ENCODE measurements at regions not wholly inside any gene's neighbourhood (a gene's known extent, or its start where the extent isn't known, plus 50 kb on each side); places are given as distances from the start of the nearest gene placed in this dataset.

DNA sequence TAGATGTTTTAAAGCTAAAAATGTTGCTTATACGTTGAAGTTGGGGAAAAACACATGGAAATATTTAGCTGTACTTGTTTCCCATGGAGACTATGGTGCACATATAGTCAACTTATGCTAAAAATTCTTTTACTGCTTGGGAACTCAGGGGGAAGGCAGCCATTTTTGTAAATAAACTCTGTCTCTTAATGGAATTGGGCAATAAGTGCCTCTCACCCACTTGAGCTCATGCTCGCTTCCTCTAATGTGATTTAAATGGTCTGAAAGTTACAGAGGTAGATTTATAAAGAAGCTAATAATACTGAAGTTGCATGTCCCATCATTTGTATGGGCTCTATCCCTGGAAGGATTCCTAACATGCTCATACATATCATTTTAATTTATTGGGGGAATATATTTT, 523.8 kb downstream of the RASEF start:
- Histone ChIP-seq H4K20me1 (no peaks in the 10 kb centered on the region), H3K9me3 (no peaks in the 10 kb centered on the region), H3K4me3 (no peak overlapping the region), H3K9ac (no peak overlapping the region), H3K4me2 (no peak overlapping the region), H3K4me1 (peaks cover 17% of the 10 kb centered on the region), H3K27ac (no peak overlapping the region), H3K36me3 (no peaks in the 10 kb centered on the region), H3K27me3 (no peaks in the 10 kb centered on the region)
- TF ChIP-seq Cebpa-rat (IDR thresholded peaks at IDR 0.05): no peak

DNA sequence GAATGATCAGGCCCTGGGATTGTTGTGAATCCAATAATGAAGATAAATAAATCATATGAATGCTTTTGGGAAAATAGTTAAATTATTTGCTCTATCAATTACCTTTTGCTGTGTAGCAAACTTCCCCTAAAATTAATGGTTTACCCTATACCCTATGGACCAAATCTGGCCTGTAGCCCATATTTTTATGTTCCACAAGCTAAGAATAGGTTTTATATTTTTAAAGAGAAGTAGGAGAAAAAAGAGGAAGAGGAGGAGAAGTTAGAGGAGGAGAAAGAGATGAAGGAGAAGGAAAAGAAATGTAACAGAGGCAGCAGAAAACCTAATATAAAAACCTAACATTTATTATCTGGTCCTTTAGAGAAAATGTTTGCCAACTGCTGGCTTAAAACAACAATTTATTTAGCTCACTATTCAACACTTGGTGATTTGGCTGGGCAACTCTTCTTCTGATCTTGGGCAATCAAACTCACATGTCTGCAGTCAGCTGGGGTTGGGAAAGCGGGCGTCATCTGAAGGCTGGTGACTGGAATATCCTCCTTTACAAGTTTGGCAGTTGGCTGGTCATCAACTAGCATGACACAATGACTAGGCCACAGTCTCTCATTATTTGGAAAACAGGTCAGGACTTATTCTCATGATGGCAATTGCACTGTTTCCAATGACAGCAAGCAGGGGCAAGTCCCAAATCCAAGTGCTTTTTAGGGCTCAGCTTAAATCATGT, 522.9 kb downstream of the RASEF start:
- no peaks in the 10 kb centered on the region for H4K20me1 ChIP-seq
- peak overlapping the region; percentile 3; the same call in 1 of the 2 replicates for H3K4me2 ChIP-seq
- H3K27me3 ChIP-seq: no peaks in the 10 kb centered on the region
- no peaks in the 10 kb centered on the region for H3K9me3 ChIP-seq
- H3K9ac ChIP-seq: no peak overlapping the region
- H3K27ac ChIP-seq: no peak overlapping the region
- H3K36me3 ChIP-seq: no peaks in the 10 kb centered on the region
- peaks cover 16% of the 10 kb centered on the region for H3K4me1 ChIP-seq
- no peak overlapping the region for H3K4me3 ChIP-seq
- no peak for TF ChIP-seq Cebpa-rat (IDR thresholded peaks at IDR 0.05)

DNA sequence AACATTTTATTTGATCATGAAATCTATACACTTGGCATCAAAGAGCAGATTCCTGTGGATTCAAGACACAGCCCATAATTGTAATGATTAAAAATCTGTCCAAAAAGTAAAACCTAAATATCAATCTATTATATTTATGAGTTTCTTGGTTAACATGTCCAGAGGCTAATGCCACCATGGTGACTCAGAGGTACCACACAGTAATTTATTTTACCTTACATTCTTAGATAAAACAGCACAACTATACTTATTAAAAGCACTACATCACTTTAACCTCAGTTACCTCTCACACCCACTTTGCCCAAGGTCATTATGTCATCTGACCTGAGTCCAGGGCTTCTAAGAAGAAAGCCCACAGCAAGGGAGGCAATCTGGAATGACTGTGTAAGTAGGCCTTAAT, 519.2 kb downstream of the RASEF start:
- Histone ChIP-seq H3K4me2 (no peak overlapping the region), H3K27me3 (no peaks in the 10 kb centered on the region), H3K4me1 (peaks cover 8% of the 10 kb centered on the region; the same call in 1 of the 2 replicates), H3K9ac (no peak overlapping the region), H4K20me1 (no peaks in the 10 kb centered on the region), H3K9me3 (no peaks in the 10 kb centered on the region), H3K4me3 (no peak overlapping the region), H3K36me3 (no peaks in the 10 kb centered on the region), H3K27ac (no peak overlapping the region)
- no peak for TF ChIP-seq Cebpa-rat (IDR thresholded peaks at IDR 0.05)

DNA sequence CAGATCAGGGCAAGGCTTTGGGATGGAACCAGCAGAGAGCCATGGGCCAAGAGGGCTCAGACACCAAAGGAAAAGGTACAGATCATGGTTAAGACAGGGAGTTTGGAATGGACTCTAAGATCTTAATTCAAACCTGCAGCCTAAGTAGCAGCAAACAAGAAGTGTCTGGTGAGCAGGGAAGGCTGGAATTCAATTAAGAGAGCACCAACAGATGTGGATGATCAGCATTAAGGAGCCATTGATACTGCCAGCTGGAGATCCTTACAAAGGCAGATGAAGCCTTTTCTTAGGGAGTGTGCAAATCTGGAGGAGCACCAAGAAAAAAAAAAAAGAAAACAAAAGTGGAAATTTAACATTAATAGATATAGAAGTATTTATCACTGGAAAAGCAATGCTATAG, 516.8 kb downstream of the RASEF start:
- no peak overlapping the region for H3K27ac ChIP-seq
- H3K27me3 ChIP-seq: no peaks in the 10 kb centered on the region
- no peaks in the 10 kb centered on the region for H3K36me3 ChIP-seq
- H3K9me3 ChIP-seq: no peaks in the 10 kb centered on the region
- no peaks in the 10 kb centered on the region for H3K4me1 ChIP-seq
- no peak for TF ChIP-seq Cebpa-rat (IDR thresholded peaks at IDR 0.05)
- no peak overlapping the region for H3K4me3 ChIP-seq
- H4K20me1 ChIP-seq: no peaks in the 10 kb centered on the region
- no peak overlapping the region for H3K9ac ChIP-seq
- H3K4me2 ChIP-seq: no peak overlapping the region

DNA sequence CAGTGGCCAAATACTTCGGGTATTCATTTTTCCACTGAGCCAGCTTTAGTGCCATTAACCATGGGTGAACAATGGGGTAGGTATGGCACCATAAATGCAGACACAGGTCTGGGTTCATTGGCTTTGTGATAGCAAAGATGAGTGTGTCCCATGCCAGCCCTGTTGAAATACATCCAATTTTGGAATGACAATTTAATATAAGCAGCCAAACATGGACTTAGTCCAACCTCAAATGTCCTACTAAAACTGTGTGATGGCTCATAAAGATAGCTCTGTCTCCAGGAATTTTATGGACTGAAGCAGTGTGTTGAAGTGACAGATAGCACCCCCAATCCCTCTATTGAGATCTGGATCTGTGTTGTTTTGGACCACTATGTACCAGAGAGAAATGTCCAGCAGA, 514.9 kb downstream of the RASEF start:
- Histone ChIP-seq H3K27me3 (no peaks in the 10 kb centered on the region), H3K4me3 (no peak overlapping the region), H3K4me2 (no peak overlapping the region), H3K36me3 (no peaks in the 10 kb centered on the region), H3K4me1 (no peaks in the 10 kb centered on the region), H4K20me1 (no peaks in the 10 kb centered on the region), H3K9me3 (no peaks in the 10 kb centered on the region), H3K27ac (no peak overlapping the region), H3K9ac (no peak overlapping the region)
- TF ChIP-seq Cebpa-rat (IDR thresholded peaks at IDR 0.05): no peak

DNA sequence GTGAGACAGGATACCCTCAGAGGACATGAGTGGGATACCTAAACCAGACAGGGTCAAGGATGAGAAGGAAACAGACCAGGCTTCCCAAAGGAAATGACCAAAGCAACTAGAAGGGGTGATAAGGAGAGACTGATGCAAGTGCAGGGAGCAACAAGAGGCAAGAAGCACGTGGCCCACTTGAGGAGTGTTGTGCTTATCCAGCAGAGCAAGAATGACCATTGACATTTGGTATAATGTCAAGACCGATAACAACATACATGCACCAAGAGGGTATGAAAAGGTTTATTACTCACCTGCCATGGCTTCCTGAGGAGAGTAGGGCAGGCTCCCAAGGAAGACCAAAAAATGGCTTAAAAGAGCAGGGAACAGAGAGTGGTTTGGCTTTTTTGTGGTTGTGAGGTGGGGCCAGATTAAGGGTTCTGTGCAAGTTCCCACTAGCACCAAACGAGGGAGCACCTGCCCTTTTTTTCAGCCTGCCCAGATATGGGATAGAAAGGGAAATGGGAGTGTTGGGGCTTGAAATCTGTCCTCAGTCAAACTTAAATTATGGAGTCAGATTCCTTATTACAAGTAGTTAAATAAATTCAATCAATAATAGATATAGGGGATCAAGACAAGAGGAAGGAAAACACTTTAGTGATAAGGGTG, 513.6 kb downstream of the RASEF start:
- no peak overlapping the region for H3K9ac ChIP-seq
- no peaks in the 10 kb centered on the region for H3K27me3 ChIP-seq
- H3K4me3 ChIP-seq: no peak overlapping the region
- no peak overlapping the region for H3K27ac ChIP-seq
- H3K9me3 ChIP-seq: no peaks in the 10 kb centered on the region
- H4K20me1 ChIP-seq: no peaks in the 10 kb centered on the region
- no peaks in the 10 kb centered on the region for H3K36me3 ChIP-seq
- no peak overlapping the region for H3K4me2 ChIP-seq
- TF ChIP-seq Cebpa-rat (IDR thresholded peaks at IDR 0.05): no peak
- H3K4me1 ChIP-seq: no peaks in the 10 kb centered on the region

DNA sequence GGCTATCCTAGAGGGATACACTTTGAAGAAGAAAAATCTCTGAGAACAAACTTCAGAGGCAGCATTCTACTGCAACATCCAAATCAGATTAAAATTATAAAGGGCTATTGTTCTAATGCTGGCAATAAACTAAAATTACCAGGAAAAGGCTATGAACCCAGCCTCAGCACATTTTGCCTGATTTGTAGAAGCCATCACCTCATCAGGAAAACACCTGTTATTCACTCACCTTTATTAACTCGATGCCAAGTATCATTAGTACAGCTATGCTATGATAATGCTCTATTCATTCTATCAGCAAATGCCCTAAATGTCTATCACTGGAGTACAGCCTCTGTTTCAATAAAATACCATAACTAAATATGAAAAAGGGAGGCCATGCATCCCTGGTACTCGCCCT, 510.2 kb downstream of the RASEF start:
- Histone ChIP-seq H3K27ac (no peak overlapping the region), H3K36me3 (no peaks in the 10 kb centered on the region), H4K20me1 (no peaks in the 10 kb centered on the region), H3K4me2 (no peak overlapping the region), H3K4me3 (no peak overlapping the region), H3K9ac (no peak overlapping the region), H3K9me3 (no peaks in the 10 kb centered on the region), H3K4me1 (no peaks in the 10 kb centered on the region), H3K27me3 (no peaks in the 10 kb centered on the region)
- TF ChIP-seq Cebpa-rat (IDR thresholded peaks at IDR 0.05): no peak

DNA sequence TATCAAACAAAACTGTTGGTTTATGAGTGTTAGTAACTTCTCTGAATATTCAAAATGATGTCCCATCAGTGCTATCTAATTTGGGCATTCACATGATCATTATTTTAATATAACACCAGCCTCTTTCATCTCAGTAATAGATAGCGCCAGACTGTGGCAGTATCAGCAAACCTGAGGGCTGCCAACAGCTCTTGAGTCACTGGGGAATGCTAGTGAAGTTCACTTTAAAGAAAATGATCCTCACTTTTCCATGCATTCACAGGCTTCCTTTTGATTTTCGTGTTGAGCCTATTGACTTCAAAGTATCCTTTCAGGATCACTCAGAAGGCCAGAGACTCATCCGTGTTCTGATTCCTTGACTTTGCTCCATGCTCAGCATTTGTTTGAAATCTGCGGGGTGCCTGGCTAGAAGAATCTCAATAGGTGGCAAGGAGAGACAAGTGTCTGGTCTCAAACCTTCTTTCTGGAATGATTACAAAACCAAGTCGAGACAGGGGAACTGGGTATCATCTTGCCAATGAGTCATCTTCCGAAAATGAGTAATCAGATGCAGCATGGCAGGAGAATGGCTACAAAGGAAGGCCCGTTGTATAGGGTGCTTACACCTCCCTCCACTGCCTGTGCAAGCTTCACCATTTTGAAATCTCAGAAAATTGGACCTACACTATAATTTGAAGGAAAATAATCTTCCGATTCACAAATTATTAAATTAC, 509.1 kb downstream of the RASEF start:
- Histone ChIP-seq H3K4me2 (no peak overlapping the region), H3K9ac (no peak overlapping the region), H3K27me3 (no peaks in the 10 kb centered on the region), H3K36me3 (no peaks in the 10 kb centered on the region), H3K4me3 (no peak overlapping the region), H4K20me1 (no peaks in the 10 kb centered on the region), H3K4me1 (peaks cover 3% of the 10 kb centered on the region; the same call in 1 of the 2 replicates), H3K27ac (no peak overlapping the region), H3K9me3 (no peaks in the 10 kb centered on the region)
- TF ChIP-seq Cebpa-rat (IDR thresholded peaks at IDR 0.05): no peak

DNA sequence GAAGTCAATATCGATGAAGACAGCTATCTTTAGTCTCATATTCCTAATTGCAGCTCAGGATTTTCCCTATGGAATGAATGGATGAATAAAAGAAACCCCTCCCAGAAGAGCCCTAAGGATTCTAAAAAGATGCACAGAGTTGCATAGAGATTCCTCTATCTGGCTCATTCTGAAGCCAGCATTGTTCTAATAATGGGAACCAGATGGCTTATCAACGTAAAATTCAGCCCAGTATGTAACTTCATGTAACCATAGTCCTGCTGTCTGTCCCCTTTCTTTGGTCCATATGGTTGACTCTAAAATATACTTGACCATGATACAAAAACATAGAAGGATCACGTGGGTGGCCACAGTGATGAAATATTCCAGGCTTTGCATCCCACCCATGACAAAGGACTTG, 508.6 kb downstream of the RASEF start:
- Histone ChIP-seq H3K36me3 (no peaks in the 10 kb centered on the region), H3K9me3 (no peaks in the 10 kb centered on the region), H3K4me1 (peaks cover 5% of the 10 kb centered on the region; the same call in 1 of the 2 replicates), H3K9ac (no peak overlapping the region), H3K4me3 (no peak overlapping the region), H4K20me1 (no peaks in the 10 kb centered on the region), H3K27me3 (no peaks in the 10 kb centered on the region), H3K27ac (no peak overlapping the region), H3K4me2 (no peak overlapping the region)
- no peak for TF ChIP-seq Cebpa-rat (IDR thresholded peaks at IDR 0.05)

DNA sequence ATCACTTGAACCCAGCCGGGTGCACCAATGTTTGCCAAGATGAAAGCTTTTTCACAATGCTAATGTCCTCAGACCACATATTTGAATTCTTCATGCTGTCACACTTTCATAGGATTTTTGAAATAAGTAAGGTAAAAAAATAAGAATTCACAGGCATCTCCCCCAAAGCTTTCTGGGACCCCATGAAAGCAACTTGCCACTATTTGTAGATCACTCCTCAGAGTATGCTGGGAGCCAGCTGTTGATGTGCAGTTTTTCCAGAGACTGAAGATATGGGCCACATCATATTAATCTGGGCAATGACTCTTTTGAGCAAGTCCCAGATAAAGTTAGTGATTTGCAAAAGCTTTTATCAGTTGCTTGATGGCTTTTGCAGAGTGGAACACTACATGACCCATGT, 507.9 kb downstream of the RASEF start:
- no peak for TF ChIP-seq Cebpa-rat (IDR thresholded peaks at IDR 0.05)
- H3K9me3 ChIP-seq: no peaks in the 10 kb centered on the region
- no peak overlapping the region for H3K4me3 ChIP-seq
- no peaks in the 10 kb centered on the region for H3K27me3 ChIP-seq
- no peak overlapping the region for H3K4me2 ChIP-seq
- peaks cover 5% of the 10 kb centered on the region; the same call in 1 of the 2 replicates for H3K4me1 ChIP-seq
- no peak overlapping the region for H3K27ac ChIP-seq
- H3K9ac ChIP-seq: no peak overlapping the region
- H4K20me1 ChIP-seq: no peaks in the 10 kb centered on the region
- H3K36me3 ChIP-seq: no peaks in the 10 kb centered on the region

All from BLaER1 (cell line).